Lung (tissue), 11 donors: ENCODE measurements at regions not wholly inside any gene's neighbourhood (a gene's known extent, or its start where the extent isn't known, plus 50 kb on each side); places are given as distances from the start of the nearest gene placed in this dataset.

Source experiments
- ATAC-seq: fragments of 200-7000 bp; cut with Tn5 transposase; one replicate; pipeline ENCODE4 v1.9.1; 2020; ENCODE audit warnings: moderate number of reproducible peaks; ENCODE audit not compliant: insufficient read depth, low FRiP score
- DNase-seq, 3 donors: peaks; one replicate each; pipeline ENCODE4 v3.0.0-alpha.2; 2013 to 2017
- H3K27ac ChIP-seq, 2 donors: one replicate each; pipeline ENCODE4 v1.5.1; 2013; ENCODE audit warnings: mild to moderate bottlenecking in 2 of 2, moderate library complexity in 2 of 2, control low read depth in 1 of 2, inconsistent platforms in 1 of 2, low read depth in 1 of 2, low read length in 1 of 2
- H3K27me3 ChIP-seq, 3 donors: one replicate each; pipeline ENCODE4 v1.5.1; 2013; ENCODE audit warnings: low read length in 2 of 3; ENCODE audit not compliant: control insufficient read depth in 3 of 3, insufficient read depth in 3 of 3
- H3K36me3 ChIP-seq, 4 donors: one replicate each; pipeline ENCODE4 v1.5.1; 2013; ENCODE audit warnings: low read length in 4 of 4, mild to moderate bottlenecking in 1 of 4, moderate library complexity in 1 of 4; ENCODE audit not compliant: control insufficient read depth in 4 of 4, insufficient read depth in 4 of 4
- H3K4me1 ChIP-seq, 5 donors: one replicate each; pipeline ENCODE4 v1.5.1; 2013; ENCODE audit warnings: low read length in 5 of 5, mild to moderate bottlenecking in 2 of 5, moderate library complexity in 1 of 5; ENCODE audit not compliant: control insufficient read depth in 5 of 5, insufficient read depth in 5 of 5
- H3K4me3 ChIP-seq: one replicate; pipeline ENCODE4 v1.5.1; 2013; ENCODE audit warnings: mild to moderate bottlenecking, control low read depth, moderate library complexity
- H3K9ac ChIP-seq, 2 donors: one replicate each; pipeline ENCODE4 v1.5.1; 2013; ENCODE audit warnings: low read length in 2 of 2, control low read depth in 1 of 2; ENCODE audit not compliant: insufficient read depth in 1 of 2
- H3K9me3 ChIP-seq, 4 donors: one replicate each; pipeline ENCODE4 v1.5.1; 2013; ENCODE audit warnings: low read length in 3 of 4, mild to moderate bottlenecking in 1 of 4, moderate library complexity in 1 of 4; ENCODE audit not compliant: control insufficient read depth in 4 of 4, insufficient read depth in 3 of 4
- CTCF ChIP-seq: IDR thresholded peaks from 2 replicates; pipeline ENCODE4 v1.5.1; 2012; ENCODE audit warnings: mild to moderate bottlenecking; ENCODE audit errors: control extremely low read depth, extremely low read depth
- WGBS, 2 donors: extraction: QIAGEN DNeasy Blood & Tissue Kit; methylation state at CpG; one replicate each; pipeline ENCODE4 v1.1.7; 2013; 5-methylcytosine and 5-hydroxymethylcytosine counted together
- donor health status: control.
- donor health status: control.
- donor health status: Bipolar disorder and iron deficiency.
- donor health status: healthy.
- donor health status: DM: yes; HTN: yes; CAD: no.

GRCh38 chr22:49192180-49192856 is 635.4 kb downstream of the BRD1 start:
- H3K4me3 ChIP-seq = no peak overlapping the region
- H3K27me3 ChIP-seq = peaks cover 0 to 2% (median 0%) of the 10 kb centered on the region in 3 donors
- ATAC-seq (no peak), DNase-seq (peak; percentile 27 to 65 (median 33))
- no peak overlapping the region for H3K27ac ChIP-seq
- H3K36me3 ChIP-seq = no peaks in the 10 kb centered on the region
- no peaks in the 10 kb centered on the region for H3K9me3 ChIP-seq
- no peaks in the 10 kb centered on the region for H3K4me1 ChIP-seq
- no peak for TF ChIP-seq CTCF
- no peak overlapping the region for H3K9ac ChIP-seq
- WGBS, 2 donors = 53 to 57% methylated on average over 25 of the region's 25 CpGs

- ATAC-seq (no peak), DNase-seq (no peak)
- Histone ChIP-seq H3K4me1 (no peaks in the 10 kb centered on the region), H3K36me3 (no peaks in the 10 kb centered on the region), H3K27ac (no peak overlapping the region), H3K4me3 (no peak overlapping the region), H3K9me3 (peaks cover 0 to 2% (median 0%) of the 10 kb centered on the region in 4 donors), H3K27me3 (no peaks in the 10 kb centered on the region), H3K9ac (no peak overlapping the region)
- TF ChIP-seq CTCF = no peak
- 82 to 83% methylated on average over 16 of the region's 16 CpGs for WGBS, 2 donors
These were observed 636.1 kb downstream of the BRD1 start for GRCh38 chr22:49191506-49191980.

- Histone ChIP-seq H3K27me3 (no peaks in the 10 kb centered on the region), H3K9ac (no peak overlapping the region), H3K36me3 (no peaks in the 10 kb centered on the region), H3K27ac (no peak overlapping the region), H3K9me3 (peaks cover 0 to 2% (median 0%) of the 10 kb centered on the region in 4 donors), H3K4me3 (no peak overlapping the region), H3K4me1 (no peaks in the 10 kb centered on the region)
- ATAC-seq (no peak), DNase-seq (no peak)
- 84 to 87% methylated on average over 24 of the region's 24 CpGs for WGBS, 2 donors
- no peak for TF ChIP-seq CTCF
These were observed 636.7 kb downstream of the BRD1 start for GRCh38 chr22:49190816-49191505.
